ENCODE measurements at regions not wholly inside any gene's neighbourhood (a gene's known extent, or its start where the extent isn't known, plus 50 kb on each side); places are given as distances from the start of the nearest gene placed in this dataset.
"Not testable (repeated sequence)": the region's sequence is repeated elsewhere in the genome, so short reads cannot be mapped to it uniquely, and the experiment has no call there.

DNA sequence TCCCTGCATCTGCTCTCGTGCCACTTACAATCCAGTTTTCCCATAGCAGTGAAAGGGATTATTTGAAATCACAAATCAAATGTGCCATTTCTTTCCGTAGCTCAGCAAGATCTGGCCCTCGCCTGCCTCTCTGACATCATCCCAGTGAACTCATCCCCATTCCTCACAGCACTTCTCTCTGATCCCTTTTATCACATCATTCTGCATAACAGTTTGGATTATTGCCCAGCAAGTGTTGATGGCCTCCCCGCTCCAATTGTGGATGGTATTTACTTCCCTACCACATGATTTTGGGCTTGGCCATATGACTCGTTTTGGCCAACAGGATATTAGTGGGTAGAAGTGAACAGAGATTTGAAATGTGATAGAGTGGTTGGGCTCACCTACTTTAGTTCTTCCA, 185.0 kb downstream of the NPIPA7 start:
- DNase-seq (ENCODE audit: low spot score): not testable (repeated sequence)

- DNase-seq (ENCODE audit: low spot score): not testable (repeated sequence)
Measured at GRCh38 chr16:16565326-16565725, 186.4 kb downstream of the NPIPA7 start.

GRCh38 chr16:16570055-16570454, 191.1 kb downstream of the NPIPA7 start:
- DNase-seq (ENCODE audit: low spot score): not testable (repeated sequence)

DNA sequence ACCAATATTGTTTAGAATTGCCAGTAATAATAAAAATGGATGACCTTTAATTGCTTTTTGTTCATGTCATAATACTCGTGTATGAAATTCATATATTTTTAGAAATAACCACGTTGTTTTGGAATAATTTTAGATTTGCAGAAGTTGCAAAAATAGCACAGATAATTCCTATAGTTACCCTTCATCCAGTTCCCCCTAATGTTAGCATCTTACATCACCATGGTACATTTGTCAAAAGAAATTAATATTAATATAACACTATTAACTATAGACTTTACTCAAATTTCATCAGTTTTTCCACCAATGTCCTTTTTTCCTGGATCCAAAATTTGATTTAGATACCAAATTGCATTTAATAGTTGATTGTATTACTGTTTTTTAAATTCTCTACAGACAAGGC, 191.9 kb downstream of the NPIPA7 start:
- not testable (repeated sequence) for DNase-seq (ENCODE audit: low spot score)

- DNase-seq (ENCODE audit: low spot score): not testable (repeated sequence)
Measured at GRCh38 chr16:16572130-16572774, 193.3 kb downstream of the NPIPA7 start.

GRCh38 chr16:16577062-16577461, 198.1 kb downstream of the NPIPA7 start:
- DNase-seq (ENCODE audit: low spot score): peak; percentile 2

GRCh38 chr16:16578701-16579100, 199.8 kb downstream of the NPIPA7 start:
- DNase-seq (ENCODE audit: low spot score): no peak

DNA sequence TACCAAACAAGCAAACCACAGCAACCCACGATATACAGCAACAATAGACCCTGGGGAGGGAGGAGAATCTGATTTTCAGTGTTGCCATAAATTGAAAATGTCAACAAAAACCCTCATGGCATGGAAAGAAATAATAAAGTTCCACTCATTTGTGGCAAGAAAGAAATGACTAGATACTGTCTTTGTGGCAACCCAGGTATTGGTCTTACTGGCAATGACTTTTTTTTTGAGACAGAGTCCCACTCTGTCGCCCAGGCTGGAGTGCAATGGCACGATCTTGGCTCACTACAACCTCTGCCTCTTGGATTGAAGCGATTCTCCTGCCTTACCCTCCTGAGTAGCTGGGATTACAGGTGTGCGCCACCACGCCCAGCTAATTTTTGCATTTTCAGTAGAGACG, 204.0 kb downstream of the NPIPA7 start:
- not testable (repeated sequence) for DNase-seq (ENCODE audit: low spot score)

- not testable (repeated sequence) for DNase-seq (ENCODE audit: low spot score)
Measured at GRCh38 chr16:16586073-16586651, 207.2 kb downstream of the NPIPA7 start.

- DNase-seq (ENCODE audit: low spot score): not testable (repeated sequence)
Measured at GRCh38 chr16:16586969-16587368, 208.0 kb downstream of the NPIPA7 start.

DNA sequence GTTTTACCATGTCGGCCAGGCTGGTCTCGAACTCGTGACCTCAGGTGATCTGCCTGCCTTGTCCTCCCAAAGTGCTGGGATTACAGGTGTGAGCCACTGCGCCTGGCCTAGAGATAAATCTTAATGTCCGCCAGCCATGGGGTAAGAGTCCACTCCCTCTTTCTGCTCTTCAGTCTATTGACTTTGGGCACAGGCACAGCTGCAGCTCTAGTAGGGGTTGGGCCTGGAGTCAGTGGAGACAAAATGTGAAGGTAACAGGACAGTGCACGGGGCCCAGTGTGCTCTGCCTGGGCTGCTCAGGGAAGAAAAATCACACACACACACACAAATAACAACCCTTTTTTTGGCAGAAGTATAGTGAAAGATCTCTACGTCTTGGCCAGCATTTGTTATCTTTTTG, 209.5 kb downstream of the NPIPA7 start:
- DNase-seq (ENCODE audit: low spot score): not testable (repeated sequence)

GRCh38 chr16:16590654-16591318, 211.8 kb downstream of the NPIPA7 start:
- not testable (repeated sequence) for DNase-seq (ENCODE audit: low spot score)

- peak; percentile 5 for DNase-seq (ENCODE audit: low spot score)
Measured at GRCh38 chr16:16593156-16593863, 214.4 kb downstream of the NPIPA7 start.

DNA sequence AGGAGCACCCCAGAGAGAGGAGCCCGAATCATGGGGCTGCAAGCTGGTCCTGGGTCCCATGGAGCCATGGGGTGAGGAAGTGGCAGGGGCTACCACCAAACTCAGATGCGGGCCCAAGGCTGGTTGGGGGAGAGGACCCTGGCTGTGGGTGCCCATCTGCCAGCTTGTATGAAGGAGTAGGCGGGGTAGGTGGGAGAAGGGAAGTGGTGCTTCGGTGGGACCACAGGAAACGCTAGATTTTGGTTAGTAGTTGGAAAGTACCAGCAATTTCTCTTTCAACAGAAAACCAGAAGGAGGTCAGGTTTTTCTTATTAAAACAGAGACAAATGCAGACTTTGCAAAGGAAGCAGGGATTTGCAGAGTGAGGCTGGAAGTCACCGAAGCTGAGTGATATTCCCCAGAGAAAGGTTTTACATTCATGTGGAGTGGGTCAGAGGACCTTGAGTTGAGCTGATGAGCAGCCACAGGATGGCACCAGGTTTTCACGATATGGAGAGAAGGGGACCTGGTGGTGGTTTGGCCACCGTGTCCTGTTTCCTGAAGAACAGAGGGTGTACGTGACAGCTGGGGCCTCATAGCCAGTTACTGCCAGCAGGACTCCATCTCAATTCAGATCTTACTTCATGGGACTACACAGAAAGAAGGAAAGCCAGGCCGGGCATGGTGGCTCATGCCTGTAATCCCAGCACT, 216.2 kb downstream of the NPIPA7 start:
- not testable (repeated sequence) for DNase-seq (ENCODE audit: low spot score)

GRCh38 chr16:16601239-16601638, 222.3 kb downstream of the NPIPA7 start:
- not testable (repeated sequence) for DNase-seq (ENCODE audit: low spot score)

GRCh38 chr16:16607401-16608082, 228.6 kb downstream of the NPIPA7 start:
- not testable (repeated sequence) for DNase-seq (ENCODE audit: low spot score)

- DNase-seq (ENCODE audit: low spot score): not testable (repeated sequence)
Measured at GRCh38 chr16:16609627-16610026, 230.7 kb downstream of the NPIPA7 start.

- DNase-seq (ENCODE audit: low spot score): not testable (repeated sequence)
Measured at GRCh38 chr16:16610389-16610967, 231.5 kb downstream of the NPIPA7 start.

- DNase-seq (ENCODE audit: low spot score): not testable (repeated sequence)
Measured at GRCh38 chr16:16613212-16613611, 234.3 kb downstream of the NPIPA7 start.

- not testable (repeated sequence) for DNase-seq (ENCODE audit: low spot score)
Measured at GRCh38 chr16:16614484-16614883, 235.5 kb downstream of the NPIPA7 start.

DNA sequence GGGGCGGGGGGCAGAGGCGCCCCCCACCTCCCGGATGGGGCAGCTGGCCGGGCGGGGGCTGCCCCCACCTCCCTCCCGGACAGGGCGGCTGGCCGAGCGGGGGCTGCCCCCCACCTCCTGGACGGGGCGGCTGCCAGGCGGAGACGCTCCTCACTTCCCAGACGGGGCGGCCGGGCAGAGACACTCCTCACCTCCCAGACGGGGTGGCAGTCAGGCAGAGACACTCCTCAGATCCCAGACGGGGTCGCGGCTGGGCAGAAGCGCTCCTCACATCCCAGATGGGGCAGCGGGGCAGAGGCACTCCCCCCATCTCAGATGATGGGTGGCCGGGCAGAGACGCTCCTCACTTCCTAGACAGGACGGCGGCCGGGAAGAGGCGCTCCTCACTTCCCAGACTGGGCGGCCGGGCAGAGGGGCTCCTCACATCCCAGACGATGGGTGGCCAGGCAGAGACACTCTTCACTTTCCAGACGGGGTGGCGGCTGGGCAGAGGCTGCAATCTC, 240.1 kb downstream of the NPIPA7 start:
- DNase-seq (ENCODE audit: low spot score): not testable (repeated sequence)
